ENCODE measurements at regions not wholly inside any gene's neighbourhood (a gene's known extent, or its start where the extent isn't known, plus 50 kb on each side); places are given as distances from the start of the nearest gene placed in this dataset.
A peak's percentile ranks its signal among the peaks of the same experiment; 100 is the strongest.

DNA sequence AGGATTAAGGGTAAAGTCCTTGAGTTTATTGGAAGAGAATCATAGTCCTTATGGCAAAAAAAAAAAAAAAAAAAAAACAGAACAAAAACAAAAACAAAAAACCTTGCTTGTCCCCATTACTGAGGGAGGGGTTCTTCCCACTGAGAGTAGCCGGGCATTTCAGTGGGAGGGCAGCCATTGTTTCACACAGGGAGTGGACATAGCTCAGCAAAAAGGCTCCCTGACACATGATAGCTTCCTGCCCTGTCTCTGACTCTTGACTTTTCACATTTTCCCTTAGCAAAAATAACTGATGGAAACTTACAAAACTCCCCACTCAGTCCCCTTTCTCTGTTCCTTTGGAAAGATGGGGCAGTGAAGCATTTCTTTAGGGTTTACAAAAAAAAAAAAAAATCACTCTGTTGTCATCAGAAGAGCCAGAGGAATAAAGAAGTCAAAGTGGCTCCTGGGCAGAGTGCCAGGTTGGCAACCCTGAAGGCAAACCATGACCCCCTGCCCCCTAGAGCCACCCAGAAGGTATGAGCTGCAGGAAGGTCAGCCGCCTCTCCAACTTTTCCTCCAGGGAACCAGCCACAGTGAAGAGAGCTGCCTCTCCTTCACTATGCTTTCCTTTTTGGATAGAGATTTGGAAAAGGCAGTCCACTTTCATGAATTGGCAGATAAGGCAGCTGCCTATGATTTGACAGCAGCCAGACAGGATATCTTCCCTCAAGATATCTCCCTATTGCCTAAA is 170.6 kb downstream of the KDR start:
- TF ChIP-seq POLR2AphosphoS5 (IDR thresholded peaks at IDR 0.05), result no peak
- TF ChIP-seq, protein P1, sequence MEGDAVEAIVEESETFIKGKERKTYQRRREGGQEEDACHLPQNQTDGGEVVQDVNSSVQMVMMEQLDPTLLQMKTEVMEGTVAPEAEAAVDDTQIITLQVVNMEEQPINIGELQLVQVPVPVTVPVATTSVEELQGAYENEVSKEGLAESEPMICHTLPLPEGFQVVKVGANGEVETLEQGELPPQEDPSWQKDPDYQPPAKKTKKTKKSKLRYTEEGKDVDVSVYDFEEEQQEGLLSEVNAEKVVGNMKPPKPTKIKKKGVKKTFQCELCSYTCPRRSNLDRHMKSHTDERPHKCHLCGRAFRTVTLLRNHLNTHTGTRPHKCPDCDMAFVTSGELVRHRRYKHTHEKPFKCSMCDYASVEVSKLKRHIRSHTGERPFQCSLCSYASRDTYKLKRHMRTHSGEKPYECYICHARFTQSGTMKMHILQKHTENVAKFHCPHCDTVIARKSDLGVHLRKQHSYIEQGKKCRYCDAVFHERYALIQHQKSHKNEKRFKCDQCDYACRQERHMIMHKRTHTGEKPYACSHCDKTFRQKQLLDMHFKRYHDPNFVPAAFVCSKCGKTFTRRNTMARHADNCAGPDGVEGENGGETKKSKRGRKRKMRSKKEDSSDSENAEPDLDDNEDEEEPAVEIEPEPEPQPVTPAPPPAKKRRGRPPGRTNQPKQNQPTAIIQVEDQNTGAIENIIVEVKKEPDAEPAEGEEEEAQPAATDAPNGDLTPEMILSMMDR (IDR thresholded peaks at IDR 0.05 in 8 of 11, conservative IDR thresholded peaks at IDR 0.05 in 3 of 11), result no peak
- TF ChIP-seq POLR2A (IDR thresholded peaks at IDR 0.05), result no peak
- H3K9me3 ChIP-seq, result no peaks in the 10 kb centered on the region
- H3K4me1 ChIP-seq, result peaks cover 0 to 10% (median 0%) of the 10 kb centered on the region in 6 donors
- no peak overlapping the region for H3K4me3 ChIP-seq
- no peak for DNase-seq
- no peaks in the 10 kb centered on the region for H3K27me3 ChIP-seq (replicated peaks in 1 of 7)
- H3K36me3 ChIP-seq, result no peaks in the 10 kb centered on the region
- 56 to 73% (median 67%) methylated on average over 2 of the region's 2 CpGs for WGBS, 5 donors
- intact Hi-C loops (cut with DNase I; ENCODE audit: low total_unique reads), result loop anchor here (5.0 kb wide), 1 partner anchor 633 kb away; no protein-coding TSS in a partner anchor
- peak overlapping the region in 1 of 8 donors; percentile 25 for H3K27ac ChIP-seq

DNA sequence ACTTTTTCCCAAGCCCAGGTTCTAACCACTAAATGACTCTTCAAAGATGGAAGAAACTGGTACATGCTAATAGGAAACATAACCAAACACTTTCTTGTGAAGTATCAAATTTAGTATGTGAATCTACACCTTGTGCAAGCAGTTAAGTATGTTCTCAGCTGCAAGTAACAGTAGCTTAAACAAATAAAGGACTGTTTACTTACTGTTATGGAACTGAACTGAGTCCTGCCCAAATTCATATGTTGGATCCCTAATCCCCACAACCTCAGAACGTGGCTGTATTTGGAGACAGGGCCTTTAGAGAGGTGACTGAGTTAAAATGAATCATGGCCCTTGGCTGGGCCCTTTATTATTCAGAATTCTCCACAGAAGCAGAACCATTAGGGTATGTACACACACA is 178.7 kb downstream of the KDR start:
- WGBS, 5 donors, result 71 to 85% (median 76%) methylated on average over 1 of the region's 1 CpG
- intact Hi-C loops (cut with DNase I; ENCODE audit: low total_unique reads), result no loop called here

DNA sequence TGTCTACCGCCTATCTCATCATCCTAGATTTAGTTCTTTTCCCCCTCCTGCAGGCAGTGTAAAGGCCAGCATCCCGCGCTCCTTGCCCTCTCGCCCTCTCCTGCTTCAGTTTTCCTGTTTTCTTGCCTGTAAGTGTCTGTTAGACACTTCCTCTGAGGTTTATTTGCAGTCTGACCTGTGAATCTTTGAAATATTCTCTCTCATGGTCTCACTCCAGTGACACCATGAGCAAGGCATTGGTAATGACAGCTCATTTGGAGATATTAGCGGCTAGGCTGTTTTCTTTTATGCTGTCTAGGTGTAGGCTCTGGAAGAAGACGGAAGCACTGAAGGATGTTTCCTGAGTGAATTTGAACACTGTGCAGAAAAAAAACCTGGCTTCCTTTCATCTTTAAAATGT is 179.6 kb downstream of the KDR start:
- H3K4me3 ChIP-seq, result no peak overlapping the region
- intact Hi-C loops (cut with DNase I; ENCODE audit: low total_unique reads), result no loop called here
- H3K9me3 ChIP-seq, result no peaks in the 10 kb centered on the region
- DNase-seq, result no peak
- H3K27me3 ChIP-seq (replicated peaks in 1 of 7), result no peaks in the 10 kb centered on the region
- peaks cover 7 to 21% (median 13%) of the 10 kb centered on the region in 6 donors for H3K4me1 ChIP-seq
- TF ChIP-seq POLR2A (IDR thresholded peaks at IDR 0.05) (no peak), POLR2AphosphoS5 (IDR thresholded peaks at IDR 0.05) (no peak)
- TF ChIP-seq, protein P1 (IDR thresholded peaks at IDR 0.05 in 8 of 11, conservative IDR thresholded peaks at IDR 0.05 in 3 of 11), result no peak
- no peak overlapping the region for H3K27ac ChIP-seq
- WGBS, 5 donors, result 32 to 57% (median 44%) methylated on average over 6 of the region's 6 CpGs
- no peaks in the 10 kb centered on the region for H3K36me3 ChIP-seq

More for the DNA sequence above, 178.7 kb downstream of the KDR start:
- no peaks in the 10 kb centered on the region for H3K27me3 ChIP-seq (replicated peaks in 1 of 7)
- no peaks in the 10 kb centered on the region for H3K9me3 ChIP-seq
- H3K27ac ChIP-seq, result no peak overlapping the region
- no peak for DNase-seq
- no peak for TF ChIP-seq POLR2AphosphoS5 (IDR thresholded peaks at IDR 0.05)
- H3K4me1 ChIP-seq, result peaks cover 2 to 12% (median 4%) of the 10 kb centered on the region in 6 donors
- H3K4me3 ChIP-seq, result no peak overlapping the region
- H3K36me3 ChIP-seq, result no peaks in the 10 kb centered on the region

DNA sequence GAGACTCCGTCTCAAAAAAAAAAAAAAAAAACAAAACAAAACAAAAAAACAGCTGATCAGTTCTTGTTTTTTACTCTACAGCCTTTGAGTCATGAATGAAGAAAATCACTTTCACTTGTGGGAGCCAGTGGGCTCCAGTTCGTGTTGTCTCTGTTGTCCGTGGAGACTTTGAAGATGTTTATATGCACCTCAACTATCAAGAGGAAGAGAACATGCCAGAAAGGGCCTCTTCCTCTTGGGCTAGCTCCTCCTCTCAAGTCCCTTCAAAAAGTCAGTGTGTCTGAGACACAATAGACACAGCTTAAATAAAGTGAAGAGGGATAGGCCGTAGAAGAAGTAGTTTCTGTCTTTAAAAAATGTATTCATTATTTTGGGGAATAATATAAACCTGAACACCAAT is 182.7 kb downstream of the KDR start:
- Histone ChIP-seq H3K27me3 (replicated peaks in 1 of 7) (peaks cover 0 to 3% (median 0%) of the 10 kb centered on the region in 7 donors), H3K36me3 (no peaks in the 10 kb centered on the region), H3K4me1 (peaks cover 7 to 28% (median 13%) of the 10 kb centered on the region in 6 donors), H3K9me3 (no peaks in the 10 kb centered on the region), H3K27ac (peak overlapping the region in 1 of 8 donors; percentile 23), H3K4me3 (peak overlapping the region in 1 of 8 donors; percentile 48)
- no peak for DNase-seq
- intact Hi-C loops (cut with DNase I; ENCODE audit: low total_unique reads), result no loop called here
- no peak for TF ChIP-seq POLR2AphosphoS5 (IDR thresholded peaks at IDR 0.05)
- TF ChIP-seq POLR2A (IDR thresholded peaks at IDR 0.05), result no peak
- TF ChIP-seq, protein P1 (IDR thresholded peaks at IDR 0.05 in 8 of 11, conservative IDR thresholded peaks at IDR 0.05 in 3 of 11), result no peak
- 22 to 38% (median 31%) methylated on average over 3 to 4 of the region's 4 CpGs for WGBS, 5 donors
